ENCODE measurements at regions not wholly inside any gene's neighbourhood (a gene's known extent, or its start where the extent isn't known, plus 50 kb on each side); places are given as distances from the start of the nearest gene placed in this dataset.

DNA sequence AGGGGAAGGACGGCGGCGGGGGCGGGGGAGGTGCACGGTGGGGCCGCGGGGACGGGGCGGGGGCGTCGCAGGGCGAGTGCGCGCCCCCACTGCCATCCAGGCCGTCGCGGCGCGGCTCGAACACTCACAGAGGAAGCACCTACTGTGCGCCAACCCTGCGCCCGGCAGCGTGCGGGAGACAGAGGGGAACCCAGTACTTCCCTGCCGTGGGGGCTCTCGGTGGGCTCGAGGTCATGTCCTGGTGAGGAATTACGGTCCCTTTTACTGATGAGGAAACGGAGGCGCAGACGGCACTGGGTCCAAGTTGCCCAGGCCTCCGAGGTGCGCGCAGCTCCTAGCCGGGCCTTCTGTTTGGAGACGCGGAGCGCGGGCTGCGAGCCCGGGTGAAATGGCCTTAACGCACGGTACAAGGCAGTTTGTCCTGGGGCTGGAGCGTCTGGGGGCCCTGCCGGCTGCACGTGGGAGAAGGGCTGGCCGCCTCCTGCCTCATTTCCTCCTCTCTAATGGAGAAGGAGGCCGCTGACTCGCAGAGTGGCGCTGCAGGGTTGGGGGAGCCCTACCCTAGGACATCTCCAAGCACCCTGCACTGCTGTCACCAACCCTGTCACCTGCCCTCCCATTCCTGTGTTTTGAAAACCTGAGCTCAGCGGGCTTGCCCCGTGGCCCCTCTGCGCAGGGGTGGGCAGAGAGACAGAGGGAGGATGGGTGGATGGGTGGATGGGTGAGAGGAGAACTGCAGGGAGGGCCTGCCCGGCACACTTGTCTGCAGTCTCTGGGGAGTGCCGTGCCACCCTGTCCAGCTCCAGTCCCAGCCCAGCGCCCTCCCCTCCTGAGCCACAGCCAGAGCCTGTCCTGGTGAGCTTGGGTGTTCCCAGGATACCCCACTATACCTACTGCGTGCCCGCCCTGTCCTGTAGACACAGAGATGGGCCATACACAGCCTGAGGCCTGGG, 106.0 kb downstream of the ADRA2C start:
- Histone ChIP-seq H2AFZ (ENCODE audit: low read depth, low read length) (no peak overlapping the region), H3K79me2 (replicated peaks; ENCODE audit: insufficient read depth, low read length) (no peaks in the 10 kb centered on the region), H3K4me2 (ENCODE audit: low read length) (no peak overlapping the region), H3K9me2 (ENCODE audit: insufficient read depth, low read length) (no peaks in the 10 kb centered on the region), H3K9ac (ENCODE audit: low read length) (no peak overlapping the region), H3K27ac (ENCODE audit: low read length) (no peak overlapping the region), H3K27me3 (ENCODE audit: insufficient read depth, low read depth, low read length) (peaks cover 45% of the 10 kb centered on the region), H3K9me3 (ENCODE audit: low read length) (no peaks in the 10 kb centered on the region), H3F3A (ENCODE audit: insufficient read depth, low read length, poor library complexity, severe bottlenecking) (no peaks in the 10 kb centered on the region), H4K20me1 (ENCODE audit: insufficient read depth) (no peaks in the 10 kb centered on the region), H3K36me3 (ENCODE audit: insufficient read depth, low read length) (no peaks in the 10 kb centered on the region), H3K4me3 (ENCODE audit: low read length) (peak overlapping the region; percentile 67)
- no peak for TF ChIP-seq POLR2AphosphoS5 (IDR thresholded peaks at IDR 0.05)

DNA sequence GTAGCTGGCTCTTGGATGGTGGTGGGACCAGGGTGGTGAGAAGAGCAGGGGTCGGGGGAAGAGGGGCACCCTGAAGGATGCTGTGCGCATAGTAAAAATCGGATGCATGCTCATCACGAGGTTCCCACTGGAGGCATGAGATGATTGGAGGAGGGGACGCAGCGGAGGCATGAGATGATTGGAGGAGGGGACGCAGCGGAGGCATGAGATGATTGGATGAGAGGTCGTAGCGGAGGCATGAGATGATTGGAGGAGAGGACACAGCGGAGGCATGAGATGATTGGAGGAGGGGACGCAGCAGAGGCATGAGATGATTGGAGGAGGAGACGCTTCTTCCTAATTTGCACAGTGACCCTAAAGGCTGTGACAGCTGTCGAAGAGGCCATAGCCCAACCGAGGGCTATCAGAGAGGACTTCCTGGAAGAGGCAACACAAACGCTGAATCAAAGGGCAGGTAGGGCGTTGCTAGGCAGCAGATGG, 106.7 kb downstream of the ADRA2C start:
- TF ChIP-seq RAD21 (conservative IDR thresholded peaks at IDR 0.05) (no peak), SMC3 (conservative IDR thresholded peaks at IDR 0.05; ENCODE audit: poor library complexity) (no peak), MXI1 (conservative IDR thresholded peaks at IDR 0.05; ENCODE audit: poor library complexity, severe bottlenecking) (no peak), EP300 (conservative IDR thresholded peaks at IDR 0.05; ENCODE audit: poor library complexity, severe bottlenecking) (no peak), POLR2AphosphoS5 (IDR thresholded peaks at IDR 0.05) (no peak)
- TF ChIP-seq, protein P1, sequence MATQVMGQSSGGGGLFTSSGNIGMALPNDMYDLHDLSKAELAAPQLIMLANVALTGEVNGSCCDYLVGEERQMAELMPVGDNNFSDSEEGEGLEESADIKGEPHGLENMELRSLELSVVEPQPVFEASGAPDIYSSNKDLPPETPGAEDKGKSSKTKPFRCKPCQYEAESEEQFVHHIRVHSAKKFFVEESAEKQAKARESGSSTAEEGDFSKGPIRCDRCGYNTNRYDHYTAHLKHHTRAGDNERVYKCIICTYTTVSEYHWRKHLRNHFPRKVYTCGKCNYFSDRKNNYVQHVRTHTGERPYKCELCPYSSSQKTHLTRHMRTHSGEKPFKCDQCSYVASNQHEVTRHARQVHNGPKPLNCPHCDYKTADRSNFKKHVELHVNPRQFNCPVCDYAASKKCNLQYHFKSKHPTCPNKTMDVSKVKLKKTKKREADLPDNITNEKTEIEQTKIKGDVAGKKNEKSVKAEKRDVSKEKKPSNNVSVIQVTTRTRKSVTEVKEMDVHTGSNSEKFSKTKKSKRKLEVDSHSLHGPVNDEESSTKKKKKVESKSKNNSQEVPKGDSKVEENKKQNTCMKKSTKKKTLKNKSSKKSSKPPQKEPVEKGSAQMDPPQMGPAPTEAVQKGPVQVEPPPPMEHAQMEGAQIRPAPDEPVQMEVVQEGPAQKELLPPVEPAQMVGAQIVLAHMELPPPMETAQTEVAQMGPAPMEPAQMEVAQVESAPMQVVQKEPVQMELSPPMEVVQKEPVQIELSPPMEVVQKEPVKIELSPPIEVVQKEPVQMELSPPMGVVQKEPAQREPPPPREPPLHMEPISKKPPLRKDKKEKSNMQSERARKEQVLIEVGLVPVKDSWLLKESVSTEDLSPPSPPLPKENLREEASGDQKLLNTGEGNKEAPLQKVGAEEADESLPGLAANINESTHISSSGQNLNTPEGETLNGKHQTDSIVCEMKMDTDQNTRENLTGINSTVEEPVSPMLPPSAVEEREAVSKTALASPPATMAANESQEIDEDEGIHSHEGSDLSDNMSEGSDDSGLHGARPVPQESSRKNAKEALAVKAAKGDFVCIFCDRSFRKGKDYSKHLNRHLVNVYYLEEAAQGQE (IDR thresholded peaks at IDR 0.05; ENCODE audit: borderline replicate concordance) = no peak
- TF ChIP-seq, protein P2, sequence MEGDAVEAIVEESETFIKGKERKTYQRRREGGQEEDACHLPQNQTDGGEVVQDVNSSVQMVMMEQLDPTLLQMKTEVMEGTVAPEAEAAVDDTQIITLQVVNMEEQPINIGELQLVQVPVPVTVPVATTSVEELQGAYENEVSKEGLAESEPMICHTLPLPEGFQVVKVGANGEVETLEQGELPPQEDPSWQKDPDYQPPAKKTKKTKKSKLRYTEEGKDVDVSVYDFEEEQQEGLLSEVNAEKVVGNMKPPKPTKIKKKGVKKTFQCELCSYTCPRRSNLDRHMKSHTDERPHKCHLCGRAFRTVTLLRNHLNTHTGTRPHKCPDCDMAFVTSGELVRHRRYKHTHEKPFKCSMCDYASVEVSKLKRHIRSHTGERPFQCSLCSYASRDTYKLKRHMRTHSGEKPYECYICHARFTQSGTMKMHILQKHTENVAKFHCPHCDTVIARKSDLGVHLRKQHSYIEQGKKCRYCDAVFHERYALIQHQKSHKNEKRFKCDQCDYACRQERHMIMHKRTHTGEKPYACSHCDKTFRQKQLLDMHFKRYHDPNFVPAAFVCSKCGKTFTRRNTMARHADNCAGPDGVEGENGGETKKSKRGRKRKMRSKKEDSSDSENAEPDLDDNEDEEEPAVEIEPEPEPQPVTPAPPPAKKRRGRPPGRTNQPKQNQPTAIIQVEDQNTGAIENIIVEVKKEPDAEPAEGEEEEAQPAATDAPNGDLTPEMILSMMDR (IDR thresholded peaks at IDR 0.05; ENCODE audit: poor library complexity, severe bottlenecking) = no peak
- H3K79me2 ChIP-seq (replicated peaks; ENCODE audit: insufficient read depth, low read length) = no peaks in the 10 kb centered on the region
- H3K9me2 ChIP-seq (ENCODE audit: insufficient read depth, low read length) = no peaks in the 10 kb centered on the region
- H4K20me1 ChIP-seq (ENCODE audit: insufficient read depth) = no peaks in the 10 kb centered on the region
- no peak overlapping the region for H2AFZ ChIP-seq (ENCODE audit: low read depth, low read length)
- H3K27ac ChIP-seq (ENCODE audit: low read length) = no peak overlapping the region
- H3K9me3 ChIP-seq (ENCODE audit: low read length) = no peaks in the 10 kb centered on the region
- no peak overlapping the region for H3K9ac ChIP-seq (ENCODE audit: low read length)
- no peak overlapping the region for H3K4me3 ChIP-seq (ENCODE audit: low read length)
- H3K36me3 ChIP-seq (ENCODE audit: insufficient read depth, low read length) = no peaks in the 10 kb centered on the region
- no peaks in the 10 kb centered on the region for H3F3A ChIP-seq (ENCODE audit: insufficient read depth, low read length, poor library complexity, severe bottlenecking)
- peaks cover 45% of the 10 kb centered on the region for H3K27me3 ChIP-seq (ENCODE audit: insufficient read depth, low read depth, low read length)
- no peak overlapping the region for H3K4me2 ChIP-seq (ENCODE audit: low read length)
